HG02943 (cell line): ENCODE measurements at regions not wholly inside any gene's neighbourhood (a gene's known extent, or its start where the extent isn't known, plus 50 kb on each side); places are given as distances from the start of the nearest gene placed in this dataset.

Experiments used
- ATAC-seq: cut with Tn5 transposase; IDR thresholded peaks from one replicate; pipeline ENCODE4 v1.9.1; 2021; ENCODE audit warnings: mild to moderate bottlenecking, low read depth, moderate library complexity; ENCODE audit not compliant: unreplicated experiment

DNA sequence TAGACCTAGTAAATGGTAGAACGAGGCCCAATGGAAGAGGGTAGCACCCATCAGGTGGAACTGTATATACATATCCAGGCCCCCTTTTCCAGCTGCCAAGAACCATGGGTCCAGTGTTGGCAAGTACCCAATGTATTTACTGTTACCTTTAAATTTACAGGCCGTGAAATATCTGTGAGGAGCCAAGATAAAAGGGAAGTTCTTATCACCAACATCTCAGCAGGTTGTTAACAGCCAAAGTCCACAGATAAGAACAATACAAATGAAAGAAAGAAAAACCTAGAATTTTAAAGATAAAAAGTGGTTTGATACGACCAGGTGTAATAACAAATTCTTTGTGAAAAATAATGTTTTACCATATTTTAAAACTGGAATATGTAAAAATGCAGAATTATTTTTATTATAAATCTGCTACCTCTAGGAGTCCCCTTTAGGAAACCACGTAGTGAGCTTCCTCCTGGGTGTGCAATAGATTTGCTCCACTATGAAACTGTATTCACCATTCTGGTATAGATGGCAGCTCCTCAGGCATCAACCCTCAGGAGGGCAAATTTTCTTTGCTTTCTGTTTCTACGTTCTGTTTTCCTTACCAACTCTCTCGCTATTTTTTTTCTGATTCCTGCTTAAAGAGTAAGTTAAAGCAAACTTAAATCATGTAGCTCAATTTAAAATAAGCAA is 292.2 kb upstream of the SLC10A2 start:
- ATAC-seq: no peak

DNA sequence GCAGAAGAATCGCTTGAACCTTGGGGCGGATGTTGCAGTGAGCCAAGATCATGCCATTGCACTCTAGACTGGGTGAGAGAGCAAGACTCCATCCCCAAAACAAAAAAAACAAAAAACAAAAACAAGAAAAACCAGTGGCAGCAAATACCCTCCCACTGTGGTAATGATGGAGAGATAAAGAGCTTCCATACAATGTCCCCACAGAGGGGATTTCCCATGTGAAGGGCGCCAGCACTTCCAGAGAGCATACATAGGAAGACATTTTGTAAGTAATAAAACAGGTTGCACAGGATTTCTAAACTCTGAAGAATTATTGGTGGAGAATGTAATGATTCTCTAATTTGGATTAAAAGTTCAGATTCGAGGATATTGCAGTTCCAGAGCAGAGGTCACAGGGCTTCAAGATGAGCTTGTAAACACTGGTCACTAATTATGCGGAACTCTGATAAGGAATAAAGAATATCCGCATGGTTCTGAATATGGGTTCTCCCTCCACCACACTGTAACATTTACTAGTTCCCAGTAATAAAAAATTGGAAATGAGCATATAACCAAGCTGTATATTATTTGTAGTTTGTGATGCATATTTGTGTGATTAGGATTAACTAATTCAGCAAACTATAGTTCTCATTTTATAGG is 290.1 kb upstream of the SLC10A2 start:
- ATAC-seq: no peak

DNA sequence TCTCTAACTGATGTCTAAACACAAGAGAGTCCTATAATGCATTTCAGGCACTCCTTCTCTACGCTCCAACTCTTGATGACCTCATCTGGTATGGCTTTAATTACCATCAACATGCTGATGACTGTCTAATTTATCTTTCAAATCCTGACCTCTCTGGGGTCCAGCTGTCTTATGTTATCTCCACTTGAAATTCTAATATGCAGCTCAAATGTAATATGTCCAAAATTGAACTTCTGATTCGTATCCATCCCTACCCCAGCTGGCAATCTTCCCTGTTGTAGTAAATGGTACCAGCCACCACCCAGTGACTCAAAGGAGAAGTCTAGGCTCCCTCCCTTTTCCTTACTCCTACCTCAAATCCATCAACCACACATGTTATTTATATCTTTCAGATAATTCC is 288.0 kb upstream of the SLC10A2 start:
- ATAC-seq: no peak

DNA sequence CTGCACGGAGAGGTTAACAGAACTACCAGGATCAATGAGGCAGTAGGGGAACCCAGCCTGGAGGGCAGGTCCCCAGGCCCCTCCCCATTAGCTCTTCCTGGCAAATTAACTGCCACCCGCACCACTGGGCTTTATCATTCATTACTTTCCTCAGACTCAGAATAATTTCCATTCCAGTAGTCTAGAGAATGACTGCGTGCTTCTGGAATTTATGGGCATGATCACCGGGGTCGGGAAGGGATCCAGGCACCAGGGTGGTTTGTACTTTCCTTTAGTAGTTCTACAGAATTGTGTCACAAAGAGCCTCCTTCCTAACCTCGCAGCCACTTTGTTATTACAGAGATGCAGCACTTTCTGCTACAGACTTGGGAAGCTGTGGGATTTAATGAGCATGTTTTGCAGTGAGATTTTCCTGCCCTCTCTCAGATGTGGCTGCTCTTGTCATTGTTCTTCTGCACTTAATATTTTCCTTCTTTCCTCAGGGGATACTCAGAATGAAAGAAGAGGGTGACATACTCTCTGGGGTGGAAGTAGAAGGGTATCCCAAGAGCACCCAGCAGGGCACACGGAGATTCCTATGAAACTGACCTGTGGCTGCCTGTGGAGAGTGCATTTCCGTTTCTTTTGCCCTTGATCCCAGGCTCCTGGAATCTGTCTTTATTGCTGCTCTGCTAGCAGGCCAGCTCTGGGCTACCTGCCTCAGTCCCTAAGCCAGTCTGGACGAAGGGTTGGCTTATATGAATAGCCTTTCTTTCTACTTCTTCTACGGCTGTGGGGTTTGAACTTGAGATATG is 285.0 kb upstream of the SLC10A2 start:
- ATAC-seq: no peak

DNA sequence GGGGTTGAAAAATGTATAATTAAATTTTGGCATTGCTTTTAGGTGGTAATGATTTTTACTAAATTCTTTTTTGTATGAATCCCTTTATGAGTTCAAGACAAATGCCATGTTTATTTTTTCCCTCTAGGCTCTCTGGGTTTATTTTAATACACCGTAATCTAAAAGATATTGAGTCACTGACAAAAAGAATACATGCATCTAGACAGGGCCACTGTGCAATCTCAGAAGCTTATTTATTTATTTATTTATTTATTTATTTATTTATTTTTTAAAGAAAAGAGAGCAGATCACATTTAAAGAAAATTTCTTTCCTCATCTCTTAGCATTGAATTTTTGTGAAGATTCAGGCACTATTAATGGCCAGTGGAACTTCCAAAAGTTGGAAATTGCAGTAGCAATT is 283.9 kb upstream of the SLC10A2 start:
- no peak for ATAC-seq

DNA sequence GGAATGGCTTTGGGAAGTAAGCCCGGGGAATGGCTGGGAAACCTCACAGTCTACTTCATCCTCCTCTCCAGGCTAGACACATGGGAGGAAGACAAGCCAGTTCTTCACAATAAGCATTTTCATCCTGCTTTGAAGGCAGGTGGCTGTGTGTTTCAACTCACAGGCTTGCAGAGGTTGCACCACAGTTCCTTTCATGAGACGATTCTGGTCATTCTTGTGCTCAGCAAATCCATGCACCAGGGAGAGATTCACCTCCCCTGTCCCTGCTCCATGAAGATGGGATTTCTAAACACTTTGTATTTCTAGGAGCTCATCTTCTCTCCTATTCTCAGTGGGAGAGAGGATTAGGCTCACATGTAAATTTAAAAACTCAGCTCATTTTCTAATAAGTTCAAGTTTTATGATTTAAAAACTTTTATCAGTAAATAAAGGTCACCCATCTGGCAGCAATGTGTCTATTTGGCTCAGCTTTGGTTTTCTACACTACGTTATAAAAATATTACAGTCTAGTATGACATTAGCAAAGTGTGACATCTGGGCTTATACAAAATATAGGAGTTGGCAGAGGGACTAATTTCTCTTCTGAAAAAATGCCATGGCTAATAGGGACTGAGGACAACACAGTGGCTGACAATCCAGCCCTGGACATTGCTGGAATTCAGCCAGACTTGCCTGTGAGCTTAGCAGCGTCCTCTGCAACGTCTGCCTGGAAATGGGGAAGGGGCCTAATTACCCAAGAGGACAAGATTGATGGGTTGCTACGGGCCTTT is 283.2 kb upstream of the SLC10A2 start:
- ATAC-seq: no peak

DNA sequence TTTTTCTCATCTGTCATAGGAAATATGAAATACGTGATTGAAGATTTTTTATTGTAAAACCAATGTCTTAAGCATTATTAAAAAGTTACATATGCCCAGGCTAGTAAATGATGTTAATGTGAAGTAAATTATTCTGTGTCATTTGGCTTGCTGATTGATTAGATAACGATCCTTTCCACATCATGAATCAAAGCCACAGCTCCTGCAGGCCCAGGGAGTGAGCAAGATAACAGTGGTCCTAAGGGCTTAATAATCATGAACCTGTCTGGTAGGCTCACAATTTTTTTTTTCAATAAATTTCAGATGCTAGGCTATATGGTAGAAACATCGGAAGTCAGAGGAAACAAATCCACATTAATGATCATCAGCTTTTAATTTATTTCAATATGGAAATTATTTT is 269.0 kb upstream of the SLC10A2 start:
- ATAC-seq: no peak

DNA sequence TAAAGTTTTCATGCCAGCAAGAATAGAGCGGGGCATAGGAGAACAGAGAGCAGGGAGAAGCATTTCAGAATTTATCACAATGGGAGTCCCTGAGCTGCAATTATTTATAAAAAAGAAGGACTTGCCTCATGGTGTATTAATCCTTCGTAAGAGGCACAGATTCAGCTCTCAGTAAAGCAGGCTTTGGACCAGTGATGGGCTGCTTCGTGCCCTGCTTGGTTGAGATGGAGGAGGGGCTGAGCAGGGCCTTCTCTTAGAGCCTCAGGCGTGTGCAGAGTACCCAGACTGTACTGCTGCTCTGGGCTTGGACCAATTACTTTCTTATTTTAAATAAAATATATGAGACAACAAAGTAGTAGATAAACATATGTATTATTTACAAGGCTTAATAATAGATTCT is 265.7 kb upstream of the SLC10A2 start:
- ATAC-seq: no peak

DNA sequence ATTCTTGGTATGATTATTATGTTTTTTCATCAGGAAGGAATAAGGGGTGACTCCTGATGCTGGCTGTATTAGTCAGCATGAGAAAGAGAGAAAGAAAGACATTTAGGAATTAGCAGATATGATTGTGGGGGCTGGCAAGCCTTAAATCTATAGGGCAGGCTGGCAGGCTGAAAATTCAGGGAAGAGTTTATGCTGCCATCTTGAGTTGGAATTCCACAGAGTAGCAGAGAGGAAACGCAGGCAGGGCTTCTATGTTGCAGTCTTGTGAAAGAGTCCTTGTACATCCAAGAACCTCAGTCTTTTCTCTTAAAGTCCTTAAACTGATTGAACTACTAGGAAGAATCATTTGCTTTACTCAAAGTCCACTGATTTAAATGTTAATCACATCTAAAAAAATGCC is 262.7 kb upstream of the SLC10A2 start:
- ATAC-seq: no peak

DNA sequence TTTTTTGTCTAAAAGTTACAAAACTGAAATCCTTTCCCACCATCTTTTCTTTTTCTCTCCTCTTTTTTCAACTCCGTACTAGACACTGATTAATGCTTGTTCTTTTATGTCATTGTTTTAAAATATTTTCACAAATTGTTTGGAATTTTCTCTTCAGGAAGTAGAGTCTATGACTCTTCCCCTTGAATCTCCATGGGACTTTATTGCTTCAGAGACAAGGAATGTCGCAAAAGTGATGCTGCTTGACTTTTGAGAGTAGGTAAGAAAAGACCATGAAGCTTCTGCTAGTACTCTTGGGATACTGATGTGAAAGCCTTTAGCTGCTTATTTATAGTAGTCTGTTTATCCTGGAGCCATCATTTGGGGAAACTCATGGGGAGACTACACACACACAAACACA is 260.1 kb upstream of the SLC10A2 start:
- no peak for ATAC-seq

DNA sequence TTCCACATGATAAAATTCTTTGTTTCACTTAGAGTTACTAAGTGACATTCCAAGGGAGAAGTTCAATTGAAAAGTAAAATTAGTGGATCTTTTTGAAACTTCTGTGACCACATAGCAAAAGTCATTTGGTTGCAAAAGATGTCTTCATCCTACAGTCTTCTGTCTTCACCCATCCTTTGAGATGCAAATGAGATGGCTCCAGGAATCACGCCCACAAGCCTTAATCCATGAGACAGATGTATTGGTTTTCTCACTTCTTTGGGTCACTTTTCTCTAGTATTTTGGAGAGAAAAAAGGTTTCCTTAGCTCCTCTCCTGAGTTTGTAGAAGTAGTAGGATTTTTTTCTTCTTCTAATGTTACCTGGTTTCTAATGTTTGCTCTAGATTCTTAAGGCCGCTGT is 259.5 kb upstream of the SLC10A2 start:
- no peak for ATAC-seq

DNA sequence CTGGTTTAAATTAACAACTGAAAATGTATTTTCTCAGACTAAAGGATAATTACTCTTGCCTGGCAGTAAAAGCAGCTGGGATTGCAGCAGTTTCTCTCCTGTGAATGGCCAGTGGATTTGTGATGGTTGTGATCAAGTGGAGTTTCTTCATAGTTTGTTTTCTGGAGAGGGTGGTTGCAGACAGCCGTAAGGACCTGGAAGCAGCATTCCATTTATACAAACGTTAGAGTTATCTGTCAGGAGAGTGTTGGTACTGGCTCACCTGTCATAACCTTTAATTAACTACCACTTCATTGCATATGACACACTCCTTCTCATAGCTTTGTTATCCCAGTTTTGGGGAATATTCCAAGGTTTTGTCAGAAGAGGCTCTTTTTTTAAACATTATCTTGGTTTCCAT is 258.4 kb upstream of the SLC10A2 start:
- no peak for ATAC-seq

DNA sequence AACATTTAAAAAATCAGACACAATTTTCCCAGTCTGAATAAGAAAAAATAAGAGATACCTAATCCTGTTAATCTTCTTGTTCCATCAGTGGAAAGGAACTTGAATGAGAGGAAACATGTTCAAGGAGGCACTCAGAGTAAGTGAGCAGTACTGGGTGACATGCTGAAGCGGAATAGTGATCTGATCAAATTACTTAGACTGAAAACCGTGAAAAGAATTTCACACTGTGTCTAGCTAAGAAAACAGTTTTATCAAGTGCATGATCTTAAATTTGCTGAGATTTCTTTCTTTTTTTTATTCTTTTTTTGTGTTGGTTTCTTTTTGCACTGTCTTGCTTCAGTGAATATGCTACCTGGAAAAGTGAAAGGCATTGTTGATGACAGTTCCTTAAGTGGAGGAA is 249.5 kb upstream of the SLC10A2 start:
- no peak for ATAC-seq

DNA sequence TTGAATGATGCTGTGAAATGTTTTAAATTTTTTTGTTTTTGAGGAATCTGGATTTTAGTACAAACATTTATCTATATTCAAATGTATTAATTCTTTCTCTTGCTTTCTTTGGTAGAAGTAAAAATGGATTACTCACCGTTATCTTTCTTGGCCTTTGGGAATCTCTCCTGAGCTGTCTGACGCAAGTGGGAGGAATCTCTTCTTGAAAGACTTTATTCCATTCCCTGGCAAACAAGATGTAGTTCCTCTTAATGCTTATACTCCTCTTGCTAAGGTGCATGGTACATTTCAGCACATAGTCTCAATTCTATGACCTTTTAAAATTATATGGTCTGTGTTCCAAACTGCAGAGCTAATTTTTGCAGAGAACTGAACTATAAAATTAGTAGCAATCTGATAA is 246.2 kb upstream of the SLC10A2 start:
- ATAC-seq: no peak

DNA sequence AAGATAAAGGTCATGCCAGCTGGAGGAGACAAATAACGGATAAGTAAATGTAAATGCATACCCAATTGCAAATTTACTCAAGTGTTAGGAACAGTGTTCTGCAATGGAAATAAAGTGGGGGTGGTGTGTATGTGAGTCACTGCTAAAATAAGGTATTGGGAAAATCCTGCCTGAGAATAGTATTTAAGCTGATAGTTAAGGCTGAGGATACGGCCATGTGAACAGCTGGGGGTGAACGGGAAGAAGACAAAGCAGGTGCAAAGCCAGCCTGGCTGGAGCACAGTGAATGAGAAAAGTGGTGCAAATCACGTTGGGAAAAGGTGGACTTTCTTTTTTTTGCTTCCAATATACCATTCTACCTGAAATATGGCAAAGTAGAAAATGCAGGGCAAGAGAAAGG is 242.4 kb upstream of the SLC10A2 start:
- ATAC-seq: no peak

DNA sequence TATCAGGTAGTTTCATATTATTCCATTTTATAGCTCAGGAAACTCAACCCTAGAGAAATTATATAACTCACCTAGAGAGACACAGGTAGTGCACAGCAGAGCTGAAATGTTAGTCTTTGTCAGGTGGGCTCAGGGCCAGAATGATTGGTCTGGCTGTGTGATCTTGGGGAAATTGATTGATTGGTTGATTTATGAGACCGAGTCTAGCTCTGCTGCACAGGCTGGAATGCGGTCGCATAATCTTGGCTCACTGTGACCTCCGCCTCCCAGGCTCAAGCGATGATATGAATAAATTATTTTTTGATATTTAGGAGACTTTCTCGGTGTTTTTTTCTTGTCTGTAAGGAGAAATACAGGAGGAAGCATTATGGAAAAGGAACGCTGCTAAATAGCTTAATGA is 239.9 kb upstream of the SLC10A2 start:
- no peak for ATAC-seq

DNA sequence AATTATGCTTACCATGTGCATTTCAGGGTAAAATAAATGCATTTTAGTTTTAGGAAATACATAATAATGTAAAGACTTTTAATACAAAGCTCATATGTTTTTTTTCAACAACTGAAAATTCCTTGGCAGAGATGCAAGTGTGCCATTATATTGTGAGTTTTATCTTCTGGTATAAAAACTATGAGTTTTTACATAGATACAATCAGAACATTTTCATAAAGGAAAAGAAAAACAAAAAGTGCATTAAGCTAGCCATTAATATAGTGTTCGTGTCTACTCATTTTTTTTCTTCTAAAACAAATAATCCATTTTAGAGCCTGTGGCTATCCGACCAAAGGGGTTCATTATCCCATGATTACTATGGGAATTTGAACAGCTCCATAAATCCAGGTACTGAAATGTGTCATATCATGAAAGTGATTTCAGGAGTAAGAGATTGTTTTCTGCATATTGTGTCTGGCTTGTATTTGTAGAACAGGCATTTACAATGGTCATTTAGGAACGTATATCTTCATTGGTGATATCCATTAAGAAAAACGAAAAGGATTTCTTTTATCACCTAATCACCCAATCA is 236.9 kb upstream of the SLC10A2 start:
- ATAC-seq: no peak

DNA sequence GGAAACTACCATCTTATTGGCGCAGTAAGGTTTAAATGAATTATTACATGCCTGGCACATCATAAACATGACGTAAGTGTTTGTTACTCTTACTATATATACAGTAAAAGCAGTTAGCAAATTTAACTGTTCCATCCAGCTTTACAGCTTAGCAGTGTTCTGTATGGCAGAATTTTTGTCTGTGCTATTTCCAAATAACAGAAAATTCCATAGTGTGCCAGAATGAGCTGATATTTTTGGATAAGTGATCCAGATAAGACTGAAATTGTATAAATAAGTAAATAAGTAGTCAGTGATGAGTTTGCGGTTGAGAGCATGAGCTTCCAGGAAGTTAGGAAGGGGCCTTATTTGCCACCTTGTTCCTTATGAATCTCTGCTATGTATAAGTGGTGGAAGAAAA is 236.5 kb upstream of the SLC10A2 start:
- no peak for ATAC-seq

DNA sequence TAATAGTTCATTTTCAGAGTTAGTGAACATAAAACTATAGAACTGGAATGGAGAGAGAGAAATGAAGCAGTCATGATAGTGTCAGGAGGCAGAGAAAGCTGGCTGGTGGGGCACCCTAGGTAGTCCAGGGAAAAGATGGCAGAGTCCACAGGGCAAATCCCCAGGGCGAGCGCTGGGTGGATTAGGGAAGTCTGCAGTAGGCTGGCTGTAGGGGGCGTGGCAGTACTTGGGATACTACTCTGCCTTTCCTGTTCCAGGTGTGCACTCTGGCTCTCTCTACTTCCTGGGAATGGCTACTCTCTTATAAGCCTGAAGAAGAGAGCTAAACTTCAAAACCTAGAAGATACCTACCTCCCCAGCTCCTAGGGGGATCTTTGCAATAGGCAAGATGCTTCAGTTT is 232.9 kb upstream of the SLC10A2 start:
- no peak for ATAC-seq

DNA sequence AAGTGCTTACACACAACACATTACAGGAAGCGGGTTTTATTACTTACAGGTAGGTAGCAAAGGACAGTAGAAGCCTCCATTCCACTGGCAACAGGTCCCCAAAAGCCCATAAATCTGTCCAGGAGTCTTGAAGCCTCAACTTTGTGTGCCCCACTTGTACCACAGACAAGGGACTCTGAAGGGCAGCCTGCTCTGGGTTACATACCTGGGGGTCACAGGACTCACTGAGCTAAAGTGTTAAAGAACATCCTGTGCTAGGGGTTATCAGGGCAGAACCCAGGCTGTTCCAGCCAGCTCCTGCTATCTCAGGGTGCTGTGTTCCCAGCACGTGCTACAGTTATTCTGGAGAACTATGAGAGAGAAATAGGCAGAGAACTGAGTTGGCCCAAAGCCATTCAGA is 230.9 kb upstream of the SLC10A2 start:
- no peak for ATAC-seq
